ENCODE measurements at regions not wholly inside any gene's neighbourhood (a gene's known extent, or its start where the extent isn't known, plus 50 kb on each side); places are given as distances from the start of the nearest gene placed in this dataset.

- no peak for TF ChIP-seq CTCF (IDR thresholded peaks at IDR 0.05)
- no peak for TF ChIP-seq POLR2A (IDR thresholded peaks at IDR 0.05)
These were observed 100.8 kb upstream of the DAAM1 start for GRCh38 chr14:59087711-59088110.
